ENCODE measurements at regions not wholly inside any gene's neighbourhood (a gene's known extent, or its start where the extent isn't known, plus 50 kb on each side); places are given as distances from the start of the nearest gene placed in this dataset.
"Not testable (repeated sequence)": the region's sequence is repeated elsewhere in the genome, so short reads cannot be mapped to it uniquely, and the experiment has no call there.

DNA sequence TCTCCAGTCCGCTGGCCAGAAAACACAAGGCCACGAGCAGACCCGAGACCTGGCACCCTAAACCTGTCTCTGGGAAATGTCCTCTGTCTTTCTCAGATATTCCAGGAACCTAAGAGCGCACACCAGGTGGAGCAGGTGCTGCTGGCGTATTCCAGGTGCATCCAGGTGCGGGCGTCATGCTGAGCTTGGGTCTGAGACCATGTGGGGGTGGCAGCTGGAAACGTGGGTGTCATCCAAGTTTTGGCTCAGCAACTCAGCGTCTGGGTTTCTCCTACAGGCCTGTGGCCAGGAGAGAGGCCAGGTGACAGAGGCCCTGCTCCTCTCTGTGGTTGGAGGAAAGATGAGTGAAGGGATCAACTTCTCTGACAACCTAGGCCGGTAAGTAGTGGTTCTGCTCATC is 103.3 kb upstream of the PZP start:
- H3K9me3 ChIP-seq (ENCODE audit: low read depth, low read length, poor library complexity, severe bottlenecking); DNase-seq (ENCODE audit: low spot score); H3K27ac ChIP-seq (ENCODE audit: low read depth, low read length, poor library complexity, severe bottlenecking); POLR2A ChIA-PET (ENCODE audit: low non-redundant PET); intact Hi-C loops (cut with micrococcal nuclease; ENCODE audit: unreplicated experiment); H3K4me3 ChIP-seq (ENCODE audit: low read depth, low read length, poor library complexity, severe bottlenecking); H3K4me1 ChIP-seq (ENCODE audit: insufficient read depth, low read length, poor library complexity, severe bottlenecking); CTCF ChIA-PET; BruUV-seq (replicated peaks); H3K27me3 ChIP-seq (replicated peaks; ENCODE audit: insufficient read depth, low read depth, low read length, poor library complexity); H3K36me3 ChIP-seq (ENCODE audit: insufficient read depth, low read length, poor library complexity, severe bottlenecking): not testable (repeated sequence)

DNA sequence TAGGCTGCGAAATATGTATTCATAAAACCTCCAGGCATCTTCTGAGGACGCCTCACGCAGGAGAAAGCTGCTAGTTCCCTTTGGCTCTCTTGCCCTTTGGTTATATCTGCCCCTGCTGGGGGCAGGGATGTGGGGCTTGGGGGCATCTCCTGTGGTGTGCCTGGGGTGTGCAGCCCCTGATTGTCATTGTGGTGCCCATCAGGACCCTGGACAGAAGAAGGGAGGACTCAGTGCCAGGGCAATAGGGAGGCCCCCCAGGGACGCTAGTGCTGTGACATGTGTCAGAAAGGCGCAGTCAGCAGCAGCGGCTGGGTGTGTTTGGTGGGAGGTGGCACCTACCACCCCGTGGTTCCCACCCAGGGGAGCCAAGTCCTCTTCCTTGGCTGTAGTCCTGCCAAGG is 102.5 kb upstream of the PZP start:
- POLR2A ChIA-PET (ENCODE audit: low non-redundant PET); H3K27me3 ChIP-seq (replicated peaks; ENCODE audit: insufficient read depth, low read depth, low read length, poor library complexity); H3K4me1 ChIP-seq (ENCODE audit: insufficient read depth, low read length, poor library complexity, severe bottlenecking); H3K4me3 ChIP-seq (ENCODE audit: low read depth, low read length, poor library complexity, severe bottlenecking); intact Hi-C loops (cut with micrococcal nuclease; ENCODE audit: unreplicated experiment); H3K36me3 ChIP-seq (ENCODE audit: insufficient read depth, low read length, poor library complexity, severe bottlenecking); H3K9me3 ChIP-seq (ENCODE audit: low read depth, low read length, poor library complexity, severe bottlenecking); BruUV-seq (replicated peaks); H3K27ac ChIP-seq (ENCODE audit: low read depth, low read length, poor library complexity, severe bottlenecking); CTCF ChIA-PET; DNase-seq (ENCODE audit: low spot score): not testable (repeated sequence)

DNA sequence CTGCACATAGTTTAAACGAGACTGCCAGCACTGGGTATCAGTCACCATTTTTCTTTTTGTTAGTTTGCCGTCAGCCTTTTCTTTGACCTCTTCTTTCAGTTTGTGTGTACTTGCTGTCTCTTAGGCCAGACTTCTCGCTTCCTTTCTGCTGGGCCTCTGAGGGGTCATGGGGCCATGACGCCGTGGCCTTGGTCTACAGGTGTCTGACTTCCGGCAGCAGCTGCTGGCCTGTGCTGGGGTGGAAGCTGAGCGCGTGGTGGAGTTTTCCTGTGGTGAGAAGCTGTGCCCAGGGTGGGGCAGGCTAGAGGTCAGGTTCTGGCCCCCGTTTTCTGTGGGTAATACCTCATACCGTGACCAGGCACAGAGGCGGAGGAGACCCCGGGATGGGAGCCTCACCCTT is 101.6 kb upstream of the PZP start:
- CTCF ChIA-PET; H3K4me3 ChIP-seq (ENCODE audit: low read depth, low read length, poor library complexity, severe bottlenecking); DNase-seq (ENCODE audit: low spot score); BruUV-seq (replicated peaks); intact Hi-C loops (cut with micrococcal nuclease; ENCODE audit: unreplicated experiment); H3K36me3 ChIP-seq (ENCODE audit: insufficient read depth, low read length, poor library complexity, severe bottlenecking); H3K27me3 ChIP-seq (replicated peaks; ENCODE audit: insufficient read depth, low read depth, low read length, poor library complexity); H3K9me3 ChIP-seq (ENCODE audit: low read depth, low read length, poor library complexity, severe bottlenecking); H3K4me1 ChIP-seq (ENCODE audit: insufficient read depth, low read length, poor library complexity, severe bottlenecking); POLR2A ChIA-PET (ENCODE audit: low non-redundant PET); H3K27ac ChIP-seq (ENCODE audit: low read depth, low read length, poor library complexity, severe bottlenecking): not testable (repeated sequence)

DNA sequence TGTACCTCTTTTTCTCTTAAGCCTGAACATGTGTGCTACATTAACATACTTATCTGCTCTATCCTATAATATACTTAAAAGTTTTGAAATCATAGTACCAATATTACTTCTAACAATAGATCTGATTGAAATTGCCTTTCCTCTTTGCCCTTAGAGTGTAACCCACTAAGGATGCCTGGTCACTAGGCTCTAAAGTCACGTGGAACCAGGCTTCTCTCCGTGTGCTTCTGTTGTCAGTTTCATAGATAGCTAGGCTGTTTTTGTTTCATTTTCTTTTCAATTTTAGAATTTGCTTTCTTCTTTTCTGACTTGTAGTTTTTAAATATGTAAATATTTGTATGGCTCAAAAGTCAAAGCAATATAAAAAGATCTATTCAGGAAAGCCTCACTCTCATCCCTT is 100.5 kb upstream of the PZP start:
- H3K27ac ChIP-seq (ENCODE audit: low read depth, low read length, poor library complexity, severe bottlenecking); H3K9me3 ChIP-seq (ENCODE audit: low read depth, low read length, poor library complexity, severe bottlenecking); H3K27me3 ChIP-seq (replicated peaks; ENCODE audit: insufficient read depth, low read depth, low read length, poor library complexity); BruUV-seq (replicated peaks); intact Hi-C loops (cut with micrococcal nuclease; ENCODE audit: unreplicated experiment); H3K4me1 ChIP-seq (ENCODE audit: insufficient read depth, low read length, poor library complexity, severe bottlenecking); DNase-seq (ENCODE audit: low spot score); POLR2A ChIA-PET (ENCODE audit: low non-redundant PET); H3K4me3 ChIP-seq (ENCODE audit: low read depth, low read length, poor library complexity, severe bottlenecking); H3K36me3 ChIP-seq (ENCODE audit: insufficient read depth, low read length, poor library complexity, severe bottlenecking); CTCF ChIA-PET: not testable (repeated sequence)

DNA sequence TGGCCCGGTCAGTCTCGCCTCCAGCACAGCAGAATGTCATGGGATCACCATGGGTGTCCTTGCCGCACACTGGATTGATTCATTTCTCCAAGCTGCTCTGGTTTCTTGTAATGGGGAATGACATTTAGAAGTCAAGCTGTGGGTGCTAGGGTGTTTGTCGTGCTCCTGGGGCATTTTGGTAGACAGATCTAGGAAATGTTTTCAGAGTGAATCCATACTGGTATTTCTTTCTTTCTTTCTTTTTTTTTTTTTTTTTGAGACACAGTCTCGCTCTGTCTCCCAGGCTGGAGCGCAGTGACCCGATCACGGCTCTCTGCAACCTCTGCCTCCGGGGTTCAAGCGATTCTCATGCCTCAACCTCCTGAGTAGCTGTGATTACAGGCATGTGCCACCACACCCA is 100.0 kb upstream of the PZP start:
- H3K27me3 ChIP-seq (replicated peaks; ENCODE audit: insufficient read depth, low read depth, low read length, poor library complexity); DNase-seq (ENCODE audit: low spot score); H3K9me3 ChIP-seq (ENCODE audit: low read depth, low read length, poor library complexity, severe bottlenecking); H3K4me3 ChIP-seq (ENCODE audit: low read depth, low read length, poor library complexity, severe bottlenecking); POLR2A ChIA-PET (ENCODE audit: low non-redundant PET); CTCF ChIA-PET; H3K4me1 ChIP-seq (ENCODE audit: insufficient read depth, low read length, poor library complexity, severe bottlenecking); H3K36me3 ChIP-seq (ENCODE audit: insufficient read depth, low read length, poor library complexity, severe bottlenecking); BruUV-seq (replicated peaks); H3K27ac ChIP-seq (ENCODE audit: low read depth, low read length, poor library complexity, severe bottlenecking); intact Hi-C loops (cut with micrococcal nuclease; ENCODE audit: unreplicated experiment): not testable (repeated sequence)

DNA sequence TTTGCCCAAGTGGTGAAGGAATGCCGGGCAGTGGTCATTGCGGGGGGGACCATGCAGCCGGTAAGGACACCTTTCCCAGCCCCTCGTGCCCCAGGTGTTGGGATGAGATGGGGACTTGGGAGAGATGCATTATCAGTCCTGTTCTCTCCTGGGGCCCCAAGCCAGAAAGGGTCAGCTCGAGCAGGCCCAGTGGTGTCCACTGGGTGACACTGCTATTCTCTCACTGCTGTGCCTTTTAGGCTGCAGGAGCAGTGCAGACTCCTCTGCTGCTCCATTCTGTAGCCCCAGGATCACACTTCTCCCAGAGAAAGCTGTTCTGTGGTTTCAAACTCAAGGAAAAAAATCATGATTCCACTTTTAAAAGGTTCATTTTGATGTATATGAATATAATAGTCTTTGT is 99.1 kb upstream of the PZP start:
- H3K9me3 ChIP-seq (ENCODE audit: low read depth, low read length, poor library complexity, severe bottlenecking); H3K4me3 ChIP-seq (ENCODE audit: low read depth, low read length, poor library complexity, severe bottlenecking); POLR2A ChIA-PET (ENCODE audit: low non-redundant PET); CTCF ChIA-PET; H3K36me3 ChIP-seq (ENCODE audit: insufficient read depth, low read length, poor library complexity, severe bottlenecking); DNase-seq (ENCODE audit: low spot score); H3K27ac ChIP-seq (ENCODE audit: low read depth, low read length, poor library complexity, severe bottlenecking); H3K4me1 ChIP-seq (ENCODE audit: insufficient read depth, low read length, poor library complexity, severe bottlenecking); H3K27me3 ChIP-seq (replicated peaks; ENCODE audit: insufficient read depth, low read depth, low read length, poor library complexity); BruUV-seq (replicated peaks); intact Hi-C loops (cut with micrococcal nuclease; ENCODE audit: unreplicated experiment): not testable (repeated sequence)

DNA sequence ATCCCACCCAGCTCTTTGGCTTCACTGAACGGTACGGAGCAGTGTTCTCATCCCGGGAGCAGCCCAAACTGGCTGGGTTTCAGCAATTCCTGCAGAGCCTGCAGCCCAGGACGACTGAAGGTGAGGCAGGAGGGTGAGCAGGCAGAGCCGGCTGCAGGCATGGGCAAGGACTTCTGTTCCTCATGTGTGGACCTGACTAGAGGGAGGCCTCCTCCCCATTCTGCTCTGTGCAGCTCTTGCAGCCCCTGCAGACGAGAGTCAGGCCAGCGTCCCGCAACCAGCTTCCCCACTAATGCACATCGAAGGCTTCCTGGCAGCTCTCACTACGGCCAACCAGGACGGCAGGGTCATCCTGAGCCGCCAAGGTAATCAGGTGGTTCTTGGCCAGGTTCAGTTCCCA is 97.8 kb upstream of the PZP start:
- DNase-seq (ENCODE audit: low spot score); POLR2A ChIA-PET (ENCODE audit: low non-redundant PET); CTCF ChIA-PET; H3K36me3 ChIP-seq (ENCODE audit: insufficient read depth, low read length, poor library complexity, severe bottlenecking); H3K9me3 ChIP-seq (ENCODE audit: low read depth, low read length, poor library complexity, severe bottlenecking); H3K4me3 ChIP-seq (ENCODE audit: low read depth, low read length, poor library complexity, severe bottlenecking); H3K27me3 ChIP-seq (replicated peaks; ENCODE audit: insufficient read depth, low read depth, low read length, poor library complexity); BruUV-seq (replicated peaks); H3K4me1 ChIP-seq (ENCODE audit: insufficient read depth, low read length, poor library complexity, severe bottlenecking); intact Hi-C loops (cut with micrococcal nuclease; ENCODE audit: unreplicated experiment); H3K27ac ChIP-seq (ENCODE audit: low read depth, low read length, poor library complexity, severe bottlenecking): not testable (repeated sequence)

DNA sequence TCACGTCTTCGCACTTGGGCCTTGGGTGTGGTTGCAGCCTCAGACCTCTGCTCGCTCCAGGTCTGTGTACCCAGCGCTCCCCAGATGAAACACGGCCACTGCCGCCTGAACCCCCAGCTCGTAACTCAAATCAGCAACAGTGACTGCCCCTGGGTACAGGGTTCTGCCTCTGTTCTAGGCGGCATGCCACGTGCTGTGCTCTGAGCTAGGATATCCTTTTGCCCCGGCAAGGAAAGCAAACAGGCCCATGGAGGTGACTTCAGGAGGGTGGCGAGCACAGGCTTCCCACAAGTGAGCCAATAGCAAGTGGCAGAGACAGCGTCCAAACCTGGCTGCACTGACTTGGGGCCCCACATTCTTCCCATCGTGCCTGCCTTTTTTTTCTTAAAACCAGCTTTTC is 96.3 kb upstream of the PZP start:
- DNase-seq (ENCODE audit: low spot score); H3K4me1 ChIP-seq (ENCODE audit: insufficient read depth, low read length, poor library complexity, severe bottlenecking); H3K9me3 ChIP-seq (ENCODE audit: low read depth, low read length, poor library complexity, severe bottlenecking); CTCF ChIA-PET; H3K27me3 ChIP-seq (replicated peaks; ENCODE audit: insufficient read depth, low read depth, low read length, poor library complexity); H3K36me3 ChIP-seq (ENCODE audit: insufficient read depth, low read length, poor library complexity, severe bottlenecking); H3K27ac ChIP-seq (ENCODE audit: low read depth, low read length, poor library complexity, severe bottlenecking); intact Hi-C loops (cut with micrococcal nuclease; ENCODE audit: unreplicated experiment); BruUV-seq (replicated peaks); H3K4me3 ChIP-seq (ENCODE audit: low read depth, low read length, poor library complexity, severe bottlenecking); POLR2A ChIA-PET (ENCODE audit: low non-redundant PET): not testable (repeated sequence)

All from A673 (cell line).